HepG2 (cell line): ENCODE measurements at regions not wholly inside any gene's neighbourhood (a gene's known extent, or its start where the extent isn't known, plus 50 kb on each side); places are given as distances from the start of the nearest gene placed in this dataset.

Experiments used
- ATAC-seq: fragments of 200-7000 bp; cut with Tn5 transposase; 3 replicates; pipeline ENCODE4 v1.9.1; 2020; ENCODE audit warnings: mild to moderate bottlenecking, moderate library complexity
- BruUV-seq: library from RNA; stranded (reverse); fragments of 400-500 nt; replicated peaks from 2 replicates; lab custom pipeline; 2021; lab: Mats Ljungman, UMichigan
- CTCF ChIA-PET: fragments of 300-600 bp; formaldehyde crosslinking; extraction: SDS; loops from one replicate; lab custom pipeline; 2021; ENCODE audit warnings: low total read pairs, inconsistent platforms, low intra/inter-chr PET ratio; lab: Yijun Ruan, JAX
- POLR2A ChIA-PET: fragments of 350-600 bp; sonication (Branson Sonifier 250); formaldehyde crosslinking; loops from one replicate; lab custom pipeline; 2020; ENCODE audit warnings: antibody characterized with exemption, inconsistent platforms; lab: Yijun Ruan, JAX
- DNase-seq: peaks from one replicate; pipeline ENCODE4 v3.0.0-alpha.2; 2015; ENCODE audit warnings: low spot score
- FAIRE-seq: peaks from 3 replicates; lab custom pipeline; 2011; peaks lifted over from hg19 to GRCh38; lab: Jason Lieb, UNC
- H2AFZ ChIP-seq: one replicate; pipeline ENCODE4 v1.6.1; 2011; ENCODE audit warnings: low read length, inconsistent platforms
- H3K27ac ChIP-seq: fragments of 300-600 bp; 3 replicates; pipeline ENCODE4 v1.8.0; 2011; ENCODE audit warnings: mixed run types, mild to moderate bottlenecking, mixed read lengths, low read length, inconsistent platforms; ENCODE audit not compliant: insufficient read depth; ENCODE audit errors: extremely low read length
- H3K27me3 ChIP-seq, 2 experiments: fragments of 200-600 bp in 1 of 2; 2 replicates in 1 of 2; 3 replicates in 1 of 2; pipeline versions ENCODE4 v1.6.0 to v1.8.0; 2011; ENCODE audit warnings: low read length in 2 of 2, mild to moderate bottlenecking in 2 of 2, moderate library complexity in 2 of 2, inconsistent platforms in 1 of 2; ENCODE audit not compliant: insufficient read depth in 2 of 2, control insufficient read depth in 1 of 2
- H3K36me3 ChIP-seq, 2 experiments: fragments of 200-600 bp in 1 of 2; replicated peaks in 1 of 2; 2 replicates in 1 of 2; 3 replicates in 1 of 2; pipeline versions ENCODE4 v1.5.1 to v1.8.0; 2011; ENCODE audit warnings: low read length in 2 of 2, inconsistent platforms in 1 of 2; ENCODE audit not compliant: insufficient read depth in 2 of 2, control insufficient read depth in 1 of 2
- H3K4me1 ChIP-seq: 2 replicates; pipeline ENCODE4 v1.5.1; 2012; ENCODE audit warnings: low read length, inconsistent platforms; ENCODE audit not compliant: insufficient read depth
- H3K4me2 ChIP-seq: 2 replicates; pipeline ENCODE4 v1.6.0; 2011; ENCODE audit warnings: low read depth, low read length, inconsistent platforms
- H3K4me3 ChIP-seq, 3 experiments: fragments of 200-600 bp in 1 of 3; sonication (generic), shearing (Covaris generic) in 1 of 3; replicated peaks in 1 of 3; 2 replicates each; pipeline ENCODE4 v1.5.1; 2011 to 2016; ENCODE audit warnings: low read length in 3 of 3, inconsistent platforms in 2 of 3, low read depth in 2 of 3, mild to moderate bottlenecking in 2 of 3, control low read depth in 1 of 3, mixed read lengths in 1 of 3; ENCODE audit not compliant: insufficient read depth in 1 of 3
- H3K79me2 ChIP-seq: one replicate; pipeline ENCODE4 v1.6.1; 2011; ENCODE audit warnings: low read length, inconsistent platforms; ENCODE audit not compliant: insufficient read depth
- H3K9ac ChIP-seq: 2 replicates; pipeline ENCODE4 v1.6.0; 2011; ENCODE audit warnings: mild to moderate bottlenecking, low read depth, low read length, inconsistent platforms; ENCODE audit not compliant: insufficient read depth
- H3K9me3 ChIP-seq: 2 replicates; pipeline ENCODE4 v1.5.1; 2012; ENCODE audit warnings: mild to moderate bottlenecking, low read length
- H4K20me1 ChIP-seq: 2 replicates; pipeline ENCODE4 v1.6.0; 2011; ENCODE audit warnings: inconsistent platforms, mild to moderate bottlenecking, low read length, moderate library complexity; ENCODE audit not compliant: insufficient read depth
- ARNT2 ChIP-seq: sonication (generic); formaldehyde crosslinking; IDR thresholded peaks from 2 replicates; pipeline ENCODE4 v1.8.0; 2022; ENCODE audit warnings: mild to moderate bottlenecking, low read depth, missing genetic modification reagents, moderate library complexity
- GABPA ChIP-seq, 2 experiments: IDR thresholded peaks; 2 replicates each; pipeline ENCODE4 v1.6.1; 2011 to 2016; ENCODE audit warnings: low read depth in 2 of 2, low read length in 1 of 2, missing biosample characterization in 1 of 2, missing genetic modification characterization in 1 of 2
- HMGA1 ChIP-seq: sonication (generic); formaldehyde crosslinking; conservative IDR thresholded peaks from 2 replicates; pipeline ENCODE4 v1.4.0; 2020; ENCODE audit warnings: missing genetic modification reagents
- HMGXB3 ChIP-seq: sonication (generic); formaldehyde crosslinking; IDR thresholded peaks from 2 replicates; pipeline ENCODE4 v1.4.0; 2020; ENCODE audit warnings: missing genetic modification reagents, borderline replicate concordance
- LRRFIP1 ChIP-seq: sonication (generic); formaldehyde crosslinking; conservative IDR thresholded peaks from 2 replicates; pipeline ENCODE4 v1.4.0; 2020; ENCODE audit warnings: missing genetic modification reagents
- MXI1 ChIP-seq: IDR thresholded peaks from 3 replicates; pipeline ENCODE4 v1.6.1; 2012; ENCODE audit warnings: low read depth, low read length, inconsistent platforms, borderline replicate concordance
- RFXANK ChIP-seq: IDR thresholded peaks from 2 replicates; pipeline ENCODE4 v1.6.1; 2016
- SMAD3 ChIP-seq: sonication (generic); formaldehyde crosslinking; IDR thresholded peaks from 2 replicates; pipeline ENCODE4 v1.4.0; 2020; ENCODE audit warnings: missing genetic modification reagents
- SNAPC4 ChIP-seq: sonication (generic); formaldehyde crosslinking; IDR thresholded peaks from 2 replicates; pipeline ENCODE4 v1.4.0; 2020; ENCODE audit warnings: mild to moderate bottlenecking, missing genetic modification reagents
- ZFP36L2 ChIP-seq: sonication (generic); formaldehyde crosslinking; IDR thresholded peaks from 2 replicates; pipeline ENCODE4 v1.4.0; 2020; ENCODE audit warnings: missing genetic modification reagents
- ZNF605 ChIP-seq: sonication (generic); formaldehyde crosslinking; IDR thresholded peaks from 2 replicates; pipeline ENCODE4 v1.8.0; 2022; ENCODE audit warnings: mild to moderate bottlenecking, missing genetic modification reagents
- ZSCAN5A ChIP-seq: sonication (generic); formaldehyde crosslinking; IDR thresholded peaks from 2 replicates; pipeline ENCODE4 v1.8.0; 2022; ENCODE audit warnings: mild to moderate bottlenecking, missing genetic modification reagents, borderline replicate concordance
- WGBS: methylation state at CpG from one replicate; pipeline ENCODE4 v1.1.6; 2017; ENCODE audit warnings: low lambda C conversion rate; 5-methylcytosine and 5-hydroxymethylcytosine counted together
- in situ Hi-C: cut with HindIII; loops from 2 replicates; pipeline ENCODE4 v1.10.0; 2017; ENCODE audit warnings: low pct_unique_long_range_greater_than_20kb; ENCODE audit not compliant: extremely low pct_ligation_motif_present
- intact Hi-C: fragments of 100-400 bp; cut with micrococcal nuclease; formaldehyde crosslinking; loops from one replicate; pipeline ENCODE4 v1.10.0; 2022; ENCODE audit not compliant: unreplicated experiment

- H3K79me2 ChIP-seq = no peaks in the 10 kb centered on the region
- H3K4me2 ChIP-seq = no peak overlapping the region
- DNase-seq (no peak), ATAC-seq (no peak), FAIRE-seq (no peak)
- H2AFZ ChIP-seq = no peak overlapping the region
- no peaks in the 10 kb centered on the region for H3K36me3 ChIP-seq
- in situ Hi-C loops (loop anchor here (25.0 kb wide), 1 partner anchor 670 kb away; no protein-coding TSS in a partner anchor), intact Hi-C loops (no loop called here)
- ChIA-PET CTCF (no interaction called here), POLR2A (no interaction called here)
- no TSS peak for BruUV-seq
- no peak overlapping the region for H3K27ac ChIP-seq
- no peaks in the 10 kb centered on the region for H3K9me3 ChIP-seq
- no peaks in the 10 kb centered on the region for H3K4me1 ChIP-seq
- H4K20me1 ChIP-seq = no peaks in the 10 kb centered on the region
- no peak overlapping the region for H3K9ac ChIP-seq
- no peak overlapping the region for H3K4me3 ChIP-seq
- 0% methylated on average over 4 of the region's 4 CpGs for WGBS
- H3K27me3 ChIP-seq = no peaks in the 10 kb centered on the region
- no peak for TF ChIP-seq LRRFIP1
- no peak for TF ChIP-seq SMAD3
- no peak for TF ChIP-seq SNAPC4 (CRISPR knock-in tag)
- TF ChIP-seq GABPA (IDR thresholded peaks at IDR 0.05; ENCODE audit: low read depth, low read length) = no peak
- TF ChIP-seq GABPA (CRISPR knock-in tag; IDR thresholded peaks at IDR 0.05; ENCODE audit: low read depth) = no peak
- no peak for TF ChIP-seq ZNF605 (CRISPR knock-in tag)
- no peak for TF ChIP-seq RFXANK (CRISPR knock-in tag)
- no peak for TF ChIP-seq HMGA1 (CRISPR knock-in tag)
- no peak for TF ChIP-seq ARNT2 (CRISPR knock-in tag)
- no peak for TF ChIP-seq MXI1
- TF ChIP-seq ZFP36L2 (CRISPR knock-in tag) = no peak
- TF ChIP-seq HMGXB3 (CRISPR knock-in tag) = no peak
- TF ChIP-seq ZSCAN5A = no peak
These were observed 257.0 kb upstream of the MINDY3 start for GRCh38 chr10:16117305-16117695.
